PFSK-1 (cell line): ENCODE measurements at regions not wholly inside any gene's neighbourhood (a gene's known extent, or its start where the extent isn't known, plus 50 kb on each side); places are given as distances from the start of the nearest gene placed in this dataset.

Experiments used
- TAF1 ChIP-seq: IDR thresholded peaks from 2 replicates; pipeline ENCODE4 v1.6.1; 2012; ENCODE audit warnings: low read length, control low read depth, borderline replicate concordance; ENCODE audit not compliant: insufficient read depth
- TF ChIP-seq, protein P1 (sequence below), 2 experiments: IDR thresholded peaks; 2 replicates each; pipeline versions ENCODE4 v1.6.1 to v1.8.0; 2011 to 2012; ENCODE audit warnings: low read depth in 2 of 2, low read length in 2 of 2, control low read depth in 1 of 2, inconsistent platforms in 1 of 2, mild to moderate bottlenecking in 1 of 2, moderate library complexity in 1 of 2; ENCODE audit not compliant: insufficient read depth in 1 of 2

DNA sequence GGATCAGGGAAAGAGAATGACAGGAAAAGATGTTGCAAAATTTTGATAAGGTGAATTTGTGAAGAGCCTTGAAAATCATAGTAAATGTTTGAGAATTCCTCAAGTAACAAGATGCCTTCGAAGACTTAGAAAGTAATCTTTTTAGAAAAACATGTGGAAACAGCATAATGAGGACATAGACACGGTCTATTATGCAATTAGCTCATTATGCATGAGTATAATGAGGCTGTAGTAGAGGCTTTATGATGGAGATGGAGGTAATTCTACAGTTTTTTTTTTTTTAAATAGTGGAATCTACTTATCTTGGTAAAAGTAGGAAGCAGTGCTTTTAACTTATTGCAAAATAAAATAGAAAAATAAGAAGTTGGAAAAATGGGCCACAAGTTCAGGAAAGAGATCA lies 1329.1 kb upstream of the SPRY2 start:
- TF ChIP-seq TAF1: no peak
- TF ChIP-seq, protein P1, sequence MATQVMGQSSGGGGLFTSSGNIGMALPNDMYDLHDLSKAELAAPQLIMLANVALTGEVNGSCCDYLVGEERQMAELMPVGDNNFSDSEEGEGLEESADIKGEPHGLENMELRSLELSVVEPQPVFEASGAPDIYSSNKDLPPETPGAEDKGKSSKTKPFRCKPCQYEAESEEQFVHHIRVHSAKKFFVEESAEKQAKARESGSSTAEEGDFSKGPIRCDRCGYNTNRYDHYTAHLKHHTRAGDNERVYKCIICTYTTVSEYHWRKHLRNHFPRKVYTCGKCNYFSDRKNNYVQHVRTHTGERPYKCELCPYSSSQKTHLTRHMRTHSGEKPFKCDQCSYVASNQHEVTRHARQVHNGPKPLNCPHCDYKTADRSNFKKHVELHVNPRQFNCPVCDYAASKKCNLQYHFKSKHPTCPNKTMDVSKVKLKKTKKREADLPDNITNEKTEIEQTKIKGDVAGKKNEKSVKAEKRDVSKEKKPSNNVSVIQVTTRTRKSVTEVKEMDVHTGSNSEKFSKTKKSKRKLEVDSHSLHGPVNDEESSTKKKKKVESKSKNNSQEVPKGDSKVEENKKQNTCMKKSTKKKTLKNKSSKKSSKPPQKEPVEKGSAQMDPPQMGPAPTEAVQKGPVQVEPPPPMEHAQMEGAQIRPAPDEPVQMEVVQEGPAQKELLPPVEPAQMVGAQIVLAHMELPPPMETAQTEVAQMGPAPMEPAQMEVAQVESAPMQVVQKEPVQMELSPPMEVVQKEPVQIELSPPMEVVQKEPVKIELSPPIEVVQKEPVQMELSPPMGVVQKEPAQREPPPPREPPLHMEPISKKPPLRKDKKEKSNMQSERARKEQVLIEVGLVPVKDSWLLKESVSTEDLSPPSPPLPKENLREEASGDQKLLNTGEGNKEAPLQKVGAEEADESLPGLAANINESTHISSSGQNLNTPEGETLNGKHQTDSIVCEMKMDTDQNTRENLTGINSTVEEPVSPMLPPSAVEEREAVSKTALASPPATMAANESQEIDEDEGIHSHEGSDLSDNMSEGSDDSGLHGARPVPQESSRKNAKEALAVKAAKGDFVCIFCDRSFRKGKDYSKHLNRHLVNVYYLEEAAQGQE (IDR thresholded peaks at IDR 0.05; ENCODE audit: insufficient read depth in 1 of 2, low read depth in 2 of 2, low read length in 2 of 2): no peak
